ENCODE measurements at regions not wholly inside any gene's neighbourhood (a gene's known extent, or its start where the extent isn't known, plus 50 kb on each side); places are given as distances from the start of the nearest gene placed in this dataset.

DNA sequence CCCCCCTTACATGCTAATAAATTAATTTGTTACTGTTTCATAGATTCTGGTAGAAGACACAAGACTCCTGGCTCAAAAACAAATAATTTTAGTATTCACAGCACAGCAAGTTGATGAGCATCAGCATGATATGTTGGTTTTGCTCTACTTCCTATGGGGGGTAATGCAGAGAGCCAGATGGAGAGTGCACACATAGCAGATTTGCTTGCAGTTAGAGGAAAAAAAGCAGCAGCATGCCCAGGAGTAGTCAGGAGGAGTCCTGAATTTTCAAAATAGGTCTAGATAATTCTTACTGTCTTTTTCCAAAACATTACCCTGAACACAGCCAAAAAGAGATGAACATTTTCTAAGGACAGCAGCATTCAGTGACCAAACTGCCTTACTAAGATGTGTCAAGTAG, 261.3 kb downstream of the COX7C start:
- TF ChIP-seq, protein P1, sequence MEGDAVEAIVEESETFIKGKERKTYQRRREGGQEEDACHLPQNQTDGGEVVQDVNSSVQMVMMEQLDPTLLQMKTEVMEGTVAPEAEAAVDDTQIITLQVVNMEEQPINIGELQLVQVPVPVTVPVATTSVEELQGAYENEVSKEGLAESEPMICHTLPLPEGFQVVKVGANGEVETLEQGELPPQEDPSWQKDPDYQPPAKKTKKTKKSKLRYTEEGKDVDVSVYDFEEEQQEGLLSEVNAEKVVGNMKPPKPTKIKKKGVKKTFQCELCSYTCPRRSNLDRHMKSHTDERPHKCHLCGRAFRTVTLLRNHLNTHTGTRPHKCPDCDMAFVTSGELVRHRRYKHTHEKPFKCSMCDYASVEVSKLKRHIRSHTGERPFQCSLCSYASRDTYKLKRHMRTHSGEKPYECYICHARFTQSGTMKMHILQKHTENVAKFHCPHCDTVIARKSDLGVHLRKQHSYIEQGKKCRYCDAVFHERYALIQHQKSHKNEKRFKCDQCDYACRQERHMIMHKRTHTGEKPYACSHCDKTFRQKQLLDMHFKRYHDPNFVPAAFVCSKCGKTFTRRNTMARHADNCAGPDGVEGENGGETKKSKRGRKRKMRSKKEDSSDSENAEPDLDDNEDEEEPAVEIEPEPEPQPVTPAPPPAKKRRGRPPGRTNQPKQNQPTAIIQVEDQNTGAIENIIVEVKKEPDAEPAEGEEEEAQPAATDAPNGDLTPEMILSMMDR (IDR thresholded peaks at IDR 0.05), result no peak
- TF ChIP-seq POLR2AphosphoS5 (IDR thresholded peaks at IDR 0.05), result no peak
- no peak for TF ChIP-seq POLR2A (IDR thresholded peaks at IDR 0.05)

Data from breast epithelium (tissue), 3 donors.